ENCODE measurements at regions not wholly inside any gene's neighbourhood (a gene's known extent, or its start where the extent isn't known, plus 50 kb on each side); places are given as distances from the start of the nearest gene placed in this dataset.

DNA sequence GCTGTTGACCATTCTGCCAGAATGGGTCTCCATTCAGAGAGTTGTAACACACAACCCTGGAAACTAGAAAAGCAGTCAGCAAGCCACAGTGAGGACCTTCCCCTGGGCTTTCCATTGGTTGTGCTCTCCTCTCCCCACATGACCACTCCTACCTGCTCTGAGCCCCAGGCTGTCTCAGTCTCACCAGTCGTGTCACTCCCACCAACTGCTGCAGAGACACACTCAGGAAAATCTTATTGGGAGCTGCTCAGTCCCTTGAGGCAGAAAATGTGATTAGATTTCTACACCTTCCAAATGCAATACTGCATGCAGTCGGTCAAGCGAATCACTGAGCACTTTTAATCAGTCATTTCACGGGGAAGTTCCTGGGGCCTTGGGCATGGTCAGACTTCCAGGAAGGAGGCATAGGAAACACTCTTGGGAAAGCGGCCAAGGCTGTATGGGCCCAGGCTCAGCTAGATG is 284.2 kb upstream of the NMUR2 start:
- no peak overlapping the region for H3K27ac ChIP-seq (ENCODE audit: extremely low read length, insufficient read depth, low read length)
- 16% methylated on average over 5 of the region's 5 CpGs for WGBS (ENCODE audit: low lambda C conversion rate)
- intact Hi-C loops (cut with micrococcal nuclease; ENCODE audit: unreplicated experiment) = loop anchor here (1.0 kb wide), 1 partner anchor 28 kb away; no protein-coding TSS in a partner anchor
- ChIA-PET POLR2A (no interaction called here), CTCF (ENCODE audit: low intra/inter-chr PET ratio, low total read pairs) (no interaction called here)
- H4K20me1 ChIP-seq (ENCODE audit: insufficient read depth, low read length) = no peaks in the 10 kb centered on the region
- no peak for DNase-seq (ENCODE audit: low spot score)
- TF ChIP-seq MTF1 (CRISPR knock-in tag; IDR thresholded peaks at IDR 0.05) (no peak), CC2D1A (CRISPR knock-in tag; IDR thresholded peaks at IDR 0.05) (no peak), ZNF644 (CRISPR knock-in tag; IDR thresholded peaks at IDR 0.05; ENCODE audit: low read depth) (no peak), ZNF205 (CRISPR knock-in tag; IDR thresholded peaks at IDR 0.05) (no peak), CBX5 (CRISPR knock-in tag; IDR thresholded peaks at IDR 0.05; ENCODE audit: borderline replicate concordance) (no peak), ATRX (CRISPR knock-in tag; IDR thresholded peaks at IDR 0.05; ENCODE audit: borderline replicate concordance) (no peak), HNRNPUL1 (IDR thresholded peaks at IDR 0.05; ENCODE audit: low read depth, low read length) (no peak), ZNF674 (CRISPR knock-in tag; IDR thresholded peaks at IDR 0.05; ENCODE audit: low read depth) (no peak), KDM2A (CRISPR knock-in tag; IDR thresholded peaks at IDR 0.05; ENCODE audit: borderline replicate concordance, low read depth) (no peak), ZNF20 (CRISPR knock-in tag; IDR thresholded peaks at IDR 0.05) (no peak), CEBPG (CRISPR knock-in tag; IDR thresholded peaks at IDR 0.05) (no peak)
- TF ChIP-seq, protein P1, sequence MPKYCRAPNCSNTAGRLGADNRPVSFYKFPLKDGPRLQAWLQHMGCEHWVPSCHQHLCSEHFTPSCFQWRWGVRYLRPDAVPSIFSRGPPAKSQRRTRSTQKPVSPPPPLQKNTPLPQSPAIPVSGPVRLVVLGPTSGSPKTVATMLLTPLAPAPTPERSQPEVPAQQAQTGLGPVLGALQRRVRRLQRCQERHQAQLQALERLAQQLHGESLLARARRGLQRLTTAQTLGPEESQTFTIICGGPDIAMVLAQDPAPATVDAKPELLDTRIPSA (CRISPR knock-in tag; IDR thresholded peaks at IDR 0.05; ENCODE audit: borderline replicate concordance) = no peak
- TF ChIP-seq, protein P2, sequence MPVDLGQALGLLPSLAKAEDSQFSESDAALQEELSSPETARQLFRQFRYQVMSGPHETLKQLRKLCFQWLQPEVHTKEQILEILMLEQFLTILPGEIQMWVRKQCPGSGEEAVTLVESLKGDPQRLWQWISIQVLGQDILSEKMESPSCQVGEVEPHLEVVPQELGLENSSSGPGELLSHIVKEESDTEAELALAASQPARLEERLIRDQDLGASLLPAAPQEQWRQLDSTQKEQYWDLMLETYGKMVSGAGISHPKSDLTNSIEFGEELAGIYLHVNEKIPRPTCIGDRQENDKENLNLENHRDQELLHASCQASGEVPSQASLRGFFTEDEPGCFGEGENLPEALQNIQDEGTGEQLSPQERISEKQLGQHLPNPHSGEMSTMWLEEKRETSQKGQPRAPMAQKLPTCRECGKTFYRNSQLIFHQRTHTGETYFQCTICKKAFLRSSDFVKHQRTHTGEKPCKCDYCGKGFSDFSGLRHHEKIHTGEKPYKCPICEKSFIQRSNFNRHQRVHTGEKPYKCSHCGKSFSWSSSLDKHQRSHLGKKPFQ (CRISPR knock-in tag; IDR thresholded peaks at IDR 0.05; ENCODE audit: insufficient replicate concordance) = no peak
- H3K4me1 ChIP-seq (ENCODE audit: insufficient read depth, low read length) = no peaks in the 10 kb centered on the region
- ATAC-seq = no peak
- no peaks in the 10 kb centered on the region for H3K27me3 ChIP-seq (ENCODE audit: control insufficient read depth in 1 of 2, insufficient read depth in 2 of 2, low read length in 2 of 2)
- no peak overlapping the region for H2AFZ ChIP-seq (ENCODE audit: low read length)
- H3K79me2 ChIP-seq (ENCODE audit: insufficient read depth, low read length) = no peaks in the 10 kb centered on the region
- H3K9ac ChIP-seq (ENCODE audit: insufficient read depth, low read depth, low read length) = no peak overlapping the region
- H3K9me3 ChIP-seq (ENCODE audit: low read length) = peaks cover 85% of the 10 kb centered on the region
- no peak for FAIRE-seq
- BruUV-seq (replicated peaks) = no TSS peak
- H3K36me3 ChIP-seq (replicated peaks in 1 of 2; ENCODE audit: control insufficient read depth in 1 of 2, insufficient read depth in 2 of 2, low read length in 2 of 2) = no peaks in the 10 kb centered on the region
- in situ Hi-C loops (cut with HindIII; ENCODE audit: extremely low pct_ligation_motif_present, low pct_unique_long_range_greater_than_20kb) = no loop called here
- no peak overlapping the region for H3K4me3 ChIP-seq (replicated peaks in 1 of 3; ENCODE audit: insufficient read depth in 1 of 3, low read depth in 2 of 3, low read length in 3 of 3)
- H3K4me2 ChIP-seq (ENCODE audit: low read depth, low read length) = no peak overlapping the region
